GM12878 (cell line): ENCODE measurements at regions not wholly inside any gene's neighbourhood (a gene's known extent, or its start where the extent isn't known, plus 50 kb on each side); places are given as distances from the start of the nearest gene placed in this dataset.

Experiments used
- ATAC-seq: fragments of 200-7000 bp; cut with Tn5 transposase; 3 replicates; pipeline ENCODE4 v1.9.1; 2020; ENCODE audit warnings: mild to moderate bottlenecking, moderate library complexity
- BruUV-seq: library from RNA; stranded (reverse); fragments of 400-500 nt; replicated peaks from 2 replicates; lab custom pipeline; 2021; lab: Mats Ljungman, UMichigan
- CTCF ChIA-PET: fragments of 300-600 bp; sonication (Branson Sonifier 250); formaldehyde crosslinking; extraction: SDS; loops from one replicate; lab custom pipeline; 2021; ENCODE audit warnings: inconsistent platforms; lab: Yijun Ruan, JAX
- POLR2A ChIA-PET: fragments of 350-600 bp; formaldehyde crosslinking; extraction: SDS; loops from one replicate; lab custom pipeline; 2021; ENCODE audit warnings: inconsistent platforms; lab: Charles Lee
- RAD21 ChIA-PET: fragments of 300-600 bp; sonication (Branson Sonifier 250); formaldehyde crosslinking; loops from one replicate; lab custom pipeline; 2023; ENCODE audit warnings: antibody characterized with exemption; ENCODE audit not compliant: unreplicated experiment; lab: Charles Lee
- SMC1A ChIA-PET: fragments of 300-600 bp; sonication (Branson Sonifier 250); formaldehyde crosslinking; loops from one replicate; lab custom pipeline; 2023; ENCODE audit not compliant: unreplicated experiment, uncharacterized antibody; lab: Charles Lee
- DNase-seq: peaks from one replicate; pipeline ENCODE4 v3.0.0-alpha.2; 2011; ENCODE audit warnings: low read depth, low spot score
- FAIRE-seq: peaks from 3 replicates; lab custom pipeline; 2011; peaks lifted over from hg19 to GRCh38; lab: Jason Lieb, UNC
- H2AFZ ChIP-seq: 2 replicates; pipeline ENCODE4 v1.6.0; 2011; ENCODE audit warnings: low read depth, low read length, control low read depth; ENCODE audit not compliant: control insufficient read depth
- H3K27ac ChIP-seq: 2 replicates; pipeline ENCODE4 v1.5.1; 2011; ENCODE audit warnings: control low read depth; ENCODE audit not compliant: control insufficient read depth, insufficient read depth
- H3K27me3 ChIP-seq, 2 experiments: replicated peaks in 1 of 2; 2 replicates each; pipeline versions ENCODE4 v1.6.0 to v1.6.1; 2011; ENCODE audit warnings: low read length in 1 of 2; ENCODE audit not compliant: control insufficient read depth in 2 of 2, insufficient read depth in 2 of 2
- H3K36me3 ChIP-seq, 2 experiments: 2 replicates each; pipeline ENCODE4 v1.5.1; 2011; ENCODE audit warnings: low read length in 1 of 2; ENCODE audit not compliant: control insufficient read depth in 2 of 2, insufficient read depth in 2 of 2
- H3K4me1 ChIP-seq: 2 replicates; pipeline ENCODE4 v1.6.1; 2011; ENCODE audit warnings: mild to moderate bottlenecking, low read length, moderate library complexity, mixed read lengths; ENCODE audit not compliant: control insufficient read depth, insufficient read depth
- H3K4me2 ChIP-seq: 2 replicates; pipeline ENCODE4 v1.6.0; 2011; ENCODE audit warnings: control low read depth; ENCODE audit not compliant: control insufficient read depth, insufficient read depth
- H3K4me3 ChIP-seq: fragments of 200-600 bp; sonication (generic); 2 replicates; pipeline ENCODE4 v1.5.1; 2016
- H3K79me2 ChIP-seq: 2 replicates; pipeline ENCODE4 v1.6.0; 2011; ENCODE audit warnings: low read length; ENCODE audit not compliant: control insufficient read depth, insufficient read depth
- H3K9ac ChIP-seq: 2 replicates; pipeline ENCODE4 v1.8.0; 2011; ENCODE audit warnings: low read length, control low read depth, mixed read lengths; ENCODE audit not compliant: control insufficient read depth, insufficient read depth
- H3K9me3 ChIP-seq: replicated peaks from 3 replicates; pipeline ENCODE4 v1.5.1; 2011; ENCODE audit warnings: mild to moderate bottlenecking, low read length; ENCODE audit not compliant: control insufficient read depth, insufficient read depth
- H4K20me1 ChIP-seq: 2 replicates; pipeline ENCODE4 v1.6.0; 2011; ENCODE audit not compliant: control insufficient read depth, insufficient read depth
- ATF2 ChIP-seq: IDR thresholded peaks from 2 replicates; pipeline ENCODE4 v1.6.1; 2012; ENCODE audit warnings: low read length, inconsistent platforms
- ESRRA ChIP-seq: IDR thresholded peaks from 2 replicates; pipeline ENCODE4 v1.6.1; 2012; ENCODE audit warnings: mild to moderate bottlenecking, low read length, improper control_type of control experiment
- EZH2 ChIP-seq: IDR thresholded peaks from 2 replicates; pipeline ENCODE4 v1.6.1; 2012; ENCODE audit warnings: low read depth, mild to moderate bottlenecking, control low read depth, inconsistent platforms, low read length, borderline replicate concordance; ENCODE audit not compliant: control insufficient read depth
- JUNB ChIP-seq: IDR thresholded peaks from 2 replicates; pipeline ENCODE4 v1.6.1; 2016; ENCODE audit warnings: antibody characterized with exemption, mild to moderate bottlenecking
- KAT2A ChIP-seq: conservative IDR thresholded peaks from 2 replicates; pipeline ENCODE4 v1.6.1; 2011; ENCODE audit warnings: low read depth, low read length; ENCODE audit not compliant: control insufficient read depth
- LARP7 ChIP-seq: fragments of 450-650 bp; IDR thresholded peaks from 2 replicates; pipeline ENCODE4 v1.6.1; 2017; ENCODE audit warnings: mild to moderate bottlenecking
- MLLT1 ChIP-seq: fragments of 450-650 bp; IDR thresholded peaks from 2 replicates; pipeline ENCODE4 v1.6.1; 2016; ENCODE audit warnings: mild to moderate bottlenecking
- NFYA ChIP-seq: IDR thresholded peaks from 2 replicates; pipeline ENCODE4 v1.6.1; 2011; ENCODE audit warnings: low read depth, mild to moderate bottlenecking, low read length, improper control_type of control experiment, borderline replicate concordance
- NFYB ChIP-seq: IDR thresholded peaks from 2 replicates; pipeline ENCODE4 v1.6.1; 2011; ENCODE audit warnings: low read depth, mild to moderate bottlenecking, low read length, improper control_type of control experiment, moderate library complexity; ENCODE audit not compliant: insufficient read depth
- RAD51 ChIP-seq: fragments of 450-650 bp; IDR thresholded peaks from 2 replicates; pipeline ENCODE4 v1.6.1; 2016; ENCODE audit warnings: moderate library complexity, mild to moderate bottlenecking, inconsistent platforms
- RELA ChIP-seq: fragments of 450-650 bp; IDR thresholded peaks from 2 replicates; pipeline ENCODE4 v1.8.0; 2014; ENCODE audit warnings: borderline replicate concordance; ENCODE audit not compliant: partially characterized antibody
- REST ChIP-seq: IDR thresholded peaks from 2 replicates; pipeline ENCODE4 v1.6.1; 2012; ENCODE audit warnings: mild to moderate bottlenecking, low read depth, low read length
- SMARCA5 ChIP-seq: fragments of 450-650 bp; IDR thresholded peaks from 2 replicates; pipeline ENCODE4 v1.6.1; 2017; ENCODE audit warnings: mild to moderate bottlenecking
- SREBF2 ChIP-seq: IDR thresholded peaks from 2 replicates; pipeline ENCODE4 v1.6.1; 2012; ENCODE audit warnings: mild to moderate bottlenecking, low read length
- STAT1 ChIP-seq: fragments of 450-650 bp; conservative IDR thresholded peaks from 2 replicates; pipeline ENCODE4 v1.6.1; 2014; ENCODE audit warnings: antibody characterized with exemption, mild to moderate bottlenecking
- WRNIP1 ChIP-seq: IDR thresholded peaks from 2 replicates; pipeline ENCODE4 v1.6.1; 2011; ENCODE audit warnings: low read depth, low read length, improper control_type of control experiment, borderline replicate concordance
- WGBS: methylation state at CpG from one replicate; pipeline ENCODE4 v1.1.6; 2016; ENCODE audit warnings: low lambda C conversion rate; ENCODE audit not compliant: insufficient replicate concordance, insufficient coverage; ENCODE audit errors: missing lambda C conversion rate; 5-methylcytosine and 5-hydroxymethylcytosine counted together
- in situ Hi-C: fragments of 300-500 bp; cut with MboI; formaldehyde crosslinking; loops from 9 replicates; pipeline ENCODE4 v1.14.3; 2018; ENCODE audit warnings: mixed read lengths
- intact Hi-C: fragments of 100-400 bp; cut with micrococcal nuclease; formaldehyde crosslinking; loops from one replicate; pipeline ENCODE4 v1.14.2; 2022; ENCODE audit not compliant: unreplicated experiment
- TF ChIP-seq, protein P1 (sequence below): fragments of 450-650 bp; formaldehyde crosslinking; IDR thresholded peaks from 2 replicates; pipeline ENCODE4 v1.5.0; 2022; ENCODE audit warnings: mild to moderate bottlenecking, missing genetic modification characterization

DNA sequence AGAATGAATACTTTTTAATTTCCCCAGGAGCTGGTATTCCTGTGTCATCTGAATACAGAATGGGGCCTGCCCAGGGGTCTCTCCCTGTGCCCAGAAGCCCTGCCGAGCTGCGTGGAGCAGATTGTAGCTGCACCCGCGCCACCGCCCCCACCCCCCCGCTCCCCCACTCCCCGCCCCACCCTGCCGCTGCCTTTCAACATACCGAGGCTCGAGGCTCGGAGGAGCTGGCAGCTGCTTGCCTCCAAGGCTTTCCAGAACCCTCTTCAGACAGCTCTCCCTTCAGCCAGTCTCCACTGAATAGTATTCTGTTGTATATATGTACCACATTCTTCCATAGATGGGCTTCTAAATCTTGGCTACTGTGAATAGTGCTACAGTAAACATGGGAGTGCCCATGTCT is 150.7 kb downstream of the TSN start:
- FAIRE-seq, result no peak
- no peak overlapping the region for H3K4me2 ChIP-seq
- H4K20me1 ChIP-seq, result no peaks in the 10 kb centered on the region
- H3K27me3 ChIP-seq, result peaks cover 0 to 3% of the 10 kb centered on the region in 2 experiments; a peak in 2 of 4 replicates
- DNase-seq, result no peak
- ChIA-PET POLR2A (no interaction called here), RAD21 (no interaction called here), CTCF (no interaction called here), SMC1A (interaction anchor here (1.1 kb wide), 1 partner anchor 10 kb away, joined by 3 read pairs; no protein-coding TSS in a partner anchor)
- H2AFZ ChIP-seq, result no peak overlapping the region
- no peak overlapping the region for H3K9ac ChIP-seq
- no peak for ATAC-seq
- H3K4me1 ChIP-seq, result no peaks in the 10 kb centered on the region
- in situ Hi-C loops, result no loop called here
- H3K4me3 ChIP-seq, result no peak overlapping the region
- H3K27ac ChIP-seq, result no peak overlapping the region
- WGBS, result 19% methylated on average over 11 of the region's 11 CpGs
- no peaks in the 10 kb centered on the region for H3K36me3 ChIP-seq
- intact Hi-C loops, result no loop called here
- no peaks in the 10 kb centered on the region for H3K9me3 ChIP-seq
- no TSS peak for BruUV-seq
- H3K79me2 ChIP-seq, result no peaks in the 10 kb centered on the region
- TF ChIP-seq RAD51 (no peak), KAT2A (no peak), WRNIP1 (no peak), SREBF2 (no peak), LARP7 (no peak), ESRRA (no peak), NFYB (no peak), REST (no peak), EZH2 (no peak), NFYA (no peak), JUNB (no peak), STAT1 (no peak), ATF2 (no peak), SMARCA5 (no peak), MLLT1 (no peak), RELA (no peak)
- TF ChIP-seq, protein P1, sequence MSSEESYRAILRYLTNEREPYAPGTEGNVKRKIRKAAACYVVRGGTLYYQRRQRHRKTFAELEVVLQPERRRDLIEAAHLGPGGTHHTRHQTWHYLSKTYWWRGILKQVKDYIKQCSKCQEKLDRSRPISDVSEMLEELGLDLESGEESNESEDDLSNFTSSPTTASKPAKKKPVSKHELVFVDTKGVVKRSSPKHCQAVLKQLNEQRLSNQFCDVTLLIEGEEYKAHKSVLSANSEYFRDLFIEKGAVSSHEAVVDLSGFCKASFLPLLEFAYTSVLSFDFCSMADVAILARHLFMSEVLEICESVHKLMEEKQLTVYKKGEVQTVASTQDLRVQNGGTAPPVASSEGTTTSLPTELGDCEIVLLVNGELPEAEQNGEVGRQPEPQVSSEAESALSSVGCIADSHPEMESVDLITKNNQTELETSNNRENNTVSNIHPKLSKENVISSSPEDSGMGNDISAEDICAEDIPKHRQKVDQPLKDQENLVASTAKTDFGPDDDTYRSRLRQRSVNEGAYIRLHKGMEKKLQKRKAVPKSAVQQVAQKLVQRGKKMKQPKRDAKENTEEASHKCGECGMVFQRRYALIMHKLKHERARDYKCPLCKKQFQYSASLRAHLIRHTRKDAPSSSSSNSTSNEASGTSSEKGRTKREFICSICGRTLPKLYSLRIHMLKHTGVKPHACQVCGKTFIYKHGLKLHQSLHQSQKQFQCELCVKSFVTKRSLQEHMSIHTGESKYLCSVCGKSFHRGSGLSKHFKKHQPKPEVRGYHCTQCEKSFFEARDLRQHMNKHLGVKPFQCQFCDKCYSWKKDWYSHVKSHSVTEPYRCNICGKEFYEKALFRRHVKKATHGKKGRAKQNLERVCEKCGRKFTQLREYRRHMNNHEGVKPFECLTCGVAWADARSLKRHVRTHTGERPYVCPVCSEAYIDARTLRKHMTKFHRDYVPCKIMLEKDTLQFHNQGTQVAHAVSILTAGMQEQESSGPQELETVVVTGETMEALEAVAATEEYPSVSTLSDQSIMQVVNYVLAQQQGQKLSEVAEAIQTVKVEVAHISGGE (CRISPR knock-in tag), result no peak
